WERI-Rb-1 (cell line): ENCODE measurements at regions not wholly inside any gene's neighbourhood (a gene's known extent, or its start where the extent isn't known, plus 50 kb on each side); places are given as distances from the start of the nearest gene placed in this dataset.

Experiments used
- DNase-seq: peaks from one replicate; pipeline ENCODE4 v3.0.0-alpha.2; 2020
- H3K27ac ChIP-seq: fragments of 250-450 bp; sonication (Bioruptor Pico); 2 replicates; pipeline ENCODE4 v1.5.1; 2020; ENCODE audit warnings: mild to moderate bottlenecking, moderate library complexity
- H3K27me3 ChIP-seq: fragments of 250-450 bp; sonication (Bioruptor Pico); 2 replicates; pipeline ENCODE4 v1.5.1; 2021; ENCODE audit warnings: mild to moderate bottlenecking, low read depth, moderate library complexity; ENCODE audit not compliant: insufficient read depth, severe bottlenecking
- H3K36me3 ChIP-seq: fragments of 250-450 bp; sonication (Bioruptor Pico); 2 replicates; pipeline ENCODE4 v1.5.1; 2020; ENCODE audit warnings: mild to moderate bottlenecking, moderate library complexity
- H3K4me3 ChIP-seq: 2 replicates; pipeline ENCODE4 v1.5.1; 2011; ENCODE audit warnings: low read depth, mild to moderate bottlenecking, control low read depth, low read length
- H3K9me3 ChIP-seq: fragments of 250-450 bp; sonication (Bioruptor Pico); 2 replicates; pipeline ENCODE4 v1.5.1; 2021; ENCODE audit warnings: mild to moderate bottlenecking, moderate library complexity; ENCODE audit not compliant: severe bottlenecking
- TF ChIP-seq, protein P1 (sequence below): IDR thresholded peaks from 2 replicates; pipeline ENCODE4 v1.5.1; 2011; ENCODE audit warnings: low read depth, mild to moderate bottlenecking, control low read depth, inconsistent platforms, low read length

DNA sequence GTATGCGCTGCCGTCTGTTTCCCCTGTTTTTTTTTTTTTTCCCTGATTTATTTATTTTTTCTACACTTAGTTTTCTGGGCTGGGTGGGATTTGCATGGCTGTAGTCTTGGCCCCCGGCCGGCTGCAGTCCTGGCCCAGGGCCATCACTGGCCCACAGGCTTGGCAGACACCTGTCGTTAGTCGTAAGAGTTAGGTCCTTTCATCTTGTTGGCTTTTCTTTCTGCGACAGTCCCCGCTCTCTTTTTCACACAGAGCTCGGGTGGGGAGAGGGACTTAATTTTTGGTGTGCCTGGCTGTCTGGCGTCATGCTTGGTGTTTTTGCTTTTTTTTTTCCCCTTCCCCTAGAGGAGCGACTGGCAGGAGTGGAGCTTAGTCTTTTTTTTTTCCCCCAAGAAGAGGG, 183.4 kb downstream of the KLF13 start:
- Histone ChIP-seq H3K9me3 (no peaks in the 10 kb centered on the region), H3K27ac (no peak overlapping the region), H3K4me3 (no peak overlapping the region), H3K36me3 (no peaks in the 10 kb centered on the region), H3K27me3 (no peaks in the 10 kb centered on the region)
- TF ChIP-seq, protein P1, sequence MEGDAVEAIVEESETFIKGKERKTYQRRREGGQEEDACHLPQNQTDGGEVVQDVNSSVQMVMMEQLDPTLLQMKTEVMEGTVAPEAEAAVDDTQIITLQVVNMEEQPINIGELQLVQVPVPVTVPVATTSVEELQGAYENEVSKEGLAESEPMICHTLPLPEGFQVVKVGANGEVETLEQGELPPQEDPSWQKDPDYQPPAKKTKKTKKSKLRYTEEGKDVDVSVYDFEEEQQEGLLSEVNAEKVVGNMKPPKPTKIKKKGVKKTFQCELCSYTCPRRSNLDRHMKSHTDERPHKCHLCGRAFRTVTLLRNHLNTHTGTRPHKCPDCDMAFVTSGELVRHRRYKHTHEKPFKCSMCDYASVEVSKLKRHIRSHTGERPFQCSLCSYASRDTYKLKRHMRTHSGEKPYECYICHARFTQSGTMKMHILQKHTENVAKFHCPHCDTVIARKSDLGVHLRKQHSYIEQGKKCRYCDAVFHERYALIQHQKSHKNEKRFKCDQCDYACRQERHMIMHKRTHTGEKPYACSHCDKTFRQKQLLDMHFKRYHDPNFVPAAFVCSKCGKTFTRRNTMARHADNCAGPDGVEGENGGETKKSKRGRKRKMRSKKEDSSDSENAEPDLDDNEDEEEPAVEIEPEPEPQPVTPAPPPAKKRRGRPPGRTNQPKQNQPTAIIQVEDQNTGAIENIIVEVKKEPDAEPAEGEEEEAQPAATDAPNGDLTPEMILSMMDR, result no peak
- no peak for DNase-seq

GRCh38 chr15:31511707-31512310, 185.2 kb downstream of the KLF13 start:
- Histone ChIP-seq H3K27me3 (no peaks in the 10 kb centered on the region), H3K36me3 (no peaks in the 10 kb centered on the region), H3K27ac (no peak overlapping the region), H3K9me3 (no peaks in the 10 kb centered on the region), H3K4me3 (no peak overlapping the region)
- no peak for DNase-seq
- TF ChIP-seq, protein P1, result no peak

GRCh38 chr15:31513178-31513577, 186.5 kb downstream of the KLF13 start:
- H3K9me3 ChIP-seq, result no peaks in the 10 kb centered on the region
- no peak overlapping the region for H3K4me3 ChIP-seq
- H3K36me3 ChIP-seq, result no peaks in the 10 kb centered on the region
- TF ChIP-seq, protein P1, result no peak
- H3K27me3 ChIP-seq, result no peaks in the 10 kb centered on the region
- H3K27ac ChIP-seq, result no peak overlapping the region
- DNase-seq, result no peak

- TF ChIP-seq, protein P1, result no peak
- Histone ChIP-seq H3K4me3 (no peak overlapping the region), H3K27me3 (no peaks in the 10 kb centered on the region), H3K9me3 (no peaks in the 10 kb centered on the region), H3K36me3 (no peaks in the 10 kb centered on the region), H3K27ac (no peak overlapping the region)
- DNase-seq, result no peak
These were observed 189.8 kb downstream of the KLF13 start for GRCh38 chr15:31516440-31516839.

DNA sequence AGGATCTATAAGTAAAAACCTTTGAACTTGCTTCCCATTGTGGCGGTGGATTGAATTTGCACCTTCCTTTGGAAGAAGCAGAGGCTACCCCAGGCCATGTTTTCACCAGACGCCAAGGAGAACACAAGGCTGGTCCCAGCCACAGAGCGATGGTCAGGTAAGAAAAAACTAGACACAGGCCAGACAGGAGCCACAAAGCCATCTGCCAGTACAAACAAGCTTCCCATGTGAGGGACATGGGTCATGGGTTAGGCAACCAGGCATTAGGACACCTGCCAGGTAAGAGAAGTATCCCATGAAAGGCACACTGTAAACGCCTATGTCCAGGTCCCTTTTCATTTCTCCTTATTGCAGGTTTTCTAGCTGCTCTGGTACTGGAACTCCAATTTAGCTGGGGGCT, 190.2 kb downstream of the KLF13 start:
- Histone ChIP-seq H3K27me3 (no peaks in the 10 kb centered on the region), H3K9me3 (no peaks in the 10 kb centered on the region), H3K36me3 (no peaks in the 10 kb centered on the region), H3K27ac (no peak overlapping the region), H3K4me3 (no peak overlapping the region)
- DNase-seq, result no peak
- TF ChIP-seq, protein P1, result no peak

DNA sequence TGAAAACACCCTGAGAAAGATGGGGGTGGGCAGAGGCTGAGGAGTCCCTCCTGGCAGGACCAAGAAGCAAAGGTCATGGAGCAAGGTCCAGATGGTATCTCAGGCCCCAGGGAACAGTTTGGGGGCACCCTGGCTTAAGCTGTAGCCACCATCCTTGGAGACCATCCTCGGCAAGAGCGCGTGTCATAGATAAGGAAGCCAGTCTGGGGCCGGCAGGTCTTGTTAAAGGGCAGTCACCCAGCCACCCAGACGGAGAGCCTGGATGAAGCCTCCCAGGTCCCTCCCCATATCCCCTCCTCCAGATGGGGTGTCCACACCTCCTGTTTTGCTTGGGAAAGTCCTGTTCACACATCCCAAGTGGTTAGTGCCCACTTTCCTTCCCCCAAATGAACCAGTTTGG, 191.1 kb downstream of the KLF13 start:
- H3K27ac ChIP-seq, result no peak overlapping the region
- TF ChIP-seq, protein P1, result no peak
- no peak for DNase-seq
- no peaks in the 10 kb centered on the region for H3K27me3 ChIP-seq
- H3K9me3 ChIP-seq, result no peaks in the 10 kb centered on the region
- H3K36me3 ChIP-seq, result no peaks in the 10 kb centered on the region
- H3K4me3 ChIP-seq, result no peak overlapping the region
